HL-60 (cell line): ENCODE measurements at regions not wholly inside any gene's neighbourhood (a gene's known extent, or its start where the extent isn't known, plus 50 kb on each side); places are given as distances from the start of the nearest gene placed in this dataset.
"Not testable (repeated sequence)": the region's sequence is repeated elsewhere in the genome, so short reads cannot be mapped to it uniquely, and the experiment has no call there.

Source experiments
- DNase-seq, 2 experiments: peaks; one replicate each; pipeline ENCODE4 v3.0.0-alpha.2; 2010 to 2020; ENCODE audit warnings: low read depth in 1 of 2, low spot score in 1 of 2
- H3K27ac ChIP-seq: fragments of 250-450 bp; sonication (Bioruptor Pico); replicated peaks from 2 replicates; pipeline ENCODE4 v1.5.1; 2020; ENCODE audit warnings: mild to moderate bottlenecking, moderate library complexity
- H3K27me3 ChIP-seq: fragments of 250-450 bp; sonication (Bioruptor Pico); 2 replicates; pipeline ENCODE4 v1.5.1; 2021; ENCODE audit warnings: mild to moderate bottlenecking, moderate library complexity; ENCODE audit not compliant: insufficient read depth, poor library complexity, severe bottlenecking
- H3K4me3 ChIP-seq: replicated peaks from 2 replicates; pipeline ENCODE4 v1.5.1; 2011; ENCODE audit warnings: mild to moderate bottlenecking, control low read depth, low read length; ENCODE audit not compliant: insufficient read depth
- CTCF ChIP-seq: IDR thresholded peaks from one replicate; pipeline ENCODE4 v1.5.1; 2011; ENCODE audit warnings: low read length, control low read depth, inconsistent platforms; ENCODE audit not compliant: insufficient read depth
- GABPA ChIP-seq: IDR thresholded peaks from 2 replicates; pipeline ENCODE4 v1.6.1; 2012; ENCODE audit warnings: low read depth
- POLR2AphosphoS5 ChIP-seq: IDR thresholded peaks from 2 replicates; pipeline ENCODE4 v1.6.1; 2012; ENCODE audit warnings: low read depth
- REST ChIP-seq: IDR thresholded peaks from 2 replicates; pipeline ENCODE4 v1.6.1; 2012; ENCODE audit warnings: low read depth; ENCODE audit not compliant: insufficient replicate concordance
- SPI1 ChIP-seq: IDR thresholded peaks from 2 replicates; pipeline ENCODE4 v1.6.1; 2012; ENCODE audit warnings: low read depth, mild to moderate bottlenecking, borderline replicate concordance

- no peak for TF ChIP-seq GABPA
- TF ChIP-seq SPI1, result no peak
- no peak for TF ChIP-seq CTCF
- no peak for TF ChIP-seq REST
- no peak for TF ChIP-seq POLR2AphosphoS5
- no peak overlapping the region for H3K27ac ChIP-seq
- H3K4me3 ChIP-seq, result no peak overlapping the region
- no peaks in the 10 kb centered on the region for H3K27me3 ChIP-seq
- DNase-seq, result no peak
Observed at GRCh38 chr3:166634091-166634746, 745.9 kb downstream of the ZBBX start.

- no peaks in the 10 kb centered on the region for H3K27me3 ChIP-seq
- no peak overlapping the region for H3K4me3 ChIP-seq
- no peak for DNase-seq
- TF ChIP-seq REST (no peak), CTCF (no peak), GABPA (no peak), POLR2AphosphoS5 (no peak), SPI1 (no peak)
- no peak overlapping the region for H3K27ac ChIP-seq
Observed at GRCh38 chr3:166630190-166630589, 749.9 kb downstream of the ZBBX start.

GRCh38 chr3:166613365-166613764, 766.7 kb downstream of the ZBBX start:
- Histone ChIP-seq H3K27ac (no peak overlapping the region), H3K4me3 (no peak overlapping the region), H3K27me3 (no peaks in the 10 kb centered on the region)
- no peak for DNase-seq
- no peak for TF ChIP-seq POLR2AphosphoS5

- H3K27me3 ChIP-seq, DNase-seq, H3K4me3 ChIP-seq, H3K27ac ChIP-seq: not testable (repeated sequence)
Observed at GRCh38 chr3:166612761-166613160, 767.3 kb downstream of the ZBBX start.

GRCh38 chr3:166607933-166608521, 770.8 kb upstream of the BCHE start:
- DNase-seq, result no peak
- TF ChIP-seq POLR2AphosphoS5 (no peak), SPI1 (no peak), GABPA (no peak), CTCF (no peak), REST (no peak)

More at GRCh38 chr3:166607933-166608521, 770.8 kb upstream of the BCHE start:
- Histone ChIP-seq H3K4me3 (no peak overlapping the region), H3K27me3 (no peaks in the 10 kb centered on the region), H3K27ac (no peak overlapping the region)
